ENCODE measurements at regions not wholly inside any gene's neighbourhood (a gene's known extent, or its start where the extent isn't known, plus 50 kb on each side); places are given as distances from the start of the nearest gene placed in this dataset.
"Not testable (repeated sequence)": the region's sequence is repeated elsewhere in the genome, so short reads cannot be mapped to it uniquely, and the experiment has no call there.

DNA sequence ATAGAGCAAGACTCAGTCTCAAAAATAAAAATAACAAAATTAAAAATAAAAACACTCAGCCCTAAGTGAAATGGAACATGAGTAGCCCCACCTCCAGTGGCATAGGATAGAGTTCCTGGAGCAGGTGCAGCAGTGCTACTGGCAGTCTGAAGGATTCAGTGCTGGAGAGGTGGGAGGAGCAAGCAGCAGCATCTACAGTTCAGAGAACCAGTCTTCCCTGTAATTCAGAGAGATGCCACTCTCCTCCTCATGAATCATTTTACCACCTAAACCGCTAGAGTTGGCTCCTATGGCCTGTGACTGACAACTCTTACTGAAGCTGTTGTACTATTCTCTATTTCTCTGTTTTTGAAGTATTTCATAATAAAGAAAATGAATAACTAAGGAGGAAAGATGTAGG lies 56.0 kb upstream of the SMURF2 start:
- no peaks in the 10 kb centered on the region for H3K9me2 ChIP-seq (ENCODE audit: low read depth, low read length)
- TF ChIP-seq EZH2 (IDR thresholded peaks at IDR 0.05; ENCODE audit: borderline replicate concordance, low read length) (no peak), CTCF (IDR thresholded peaks at IDR 0.05; ENCODE audit: low read length) (no peak)
- no peak overlapping the region for H3K27ac ChIP-seq (ENCODE audit: low read depth, low read length, poor library complexity, severe bottlenecking)
- no peak overlapping the region for H2AFZ ChIP-seq (ENCODE audit: low read length)
- no peak overlapping the region for H3K4me3 ChIP-seq (ENCODE audit: low read depth, low read length, poor library complexity, severe bottlenecking)
- H3K9me3 ChIP-seq (ENCODE audit: low read length) = no peaks in the 10 kb centered on the region
- H4K20me1 ChIP-seq (ENCODE audit: insufficient read depth, low read length) = no peaks in the 10 kb centered on the region
- no peak overlapping the region for H3K9ac ChIP-seq (ENCODE audit: low read length)
- no peak overlapping the region for H3K4me2 ChIP-seq (ENCODE audit: low read length)
- no peaks in the 10 kb centered on the region for H3K79me2 ChIP-seq (ENCODE audit: insufficient read depth, low read length)
- H3K27me3 ChIP-seq (ENCODE audit: insufficient read depth, low read length) = no peaks in the 10 kb centered on the region
- no peaks in the 10 kb centered on the region for H3K36me3 ChIP-seq (ENCODE audit: insufficient read depth, low read length)
- no peaks in the 10 kb centered on the region for H3K4me1 ChIP-seq (ENCODE audit: insufficient read depth, low read length, severe bottlenecking)
- H3F3A ChIP-seq (ENCODE audit: insufficient read depth, low read length) = no peaks in the 10 kb centered on the region

- H3K4me2 ChIP-seq (ENCODE audit: low read length); H3F3A ChIP-seq (ENCODE audit: insufficient read depth, low read length): not testable (repeated sequence)
These were observed 54.4 kb upstream of the SMURF2 start for GRCh38 chr17:64716496-64716895.

DNA sequence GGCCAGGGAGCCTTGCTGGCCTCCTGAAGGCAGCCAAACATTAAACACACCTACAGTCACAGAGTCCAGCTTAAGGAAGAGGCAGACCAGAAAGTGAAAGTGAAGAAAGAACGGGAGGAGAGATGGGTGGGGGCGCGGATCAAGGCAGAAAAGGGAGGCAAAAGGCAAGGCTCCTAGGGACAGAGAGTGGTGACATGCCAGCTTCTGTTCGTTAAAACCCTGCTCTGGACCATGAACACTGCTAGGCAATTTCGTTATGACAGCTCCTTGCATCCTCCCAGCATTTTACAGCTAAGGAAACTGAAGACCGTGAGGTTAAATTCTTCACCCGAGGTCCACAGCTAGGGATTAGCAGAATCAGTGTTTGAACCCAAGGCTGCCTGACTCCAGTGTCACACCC lies 51.7 kb upstream of the SMURF2 start:
- not testable (repeated sequence) for H3K4me3 ChIP-seq (ENCODE audit: low read depth, low read length, poor library complexity, severe bottlenecking); H3K79me2 ChIP-seq (ENCODE audit: insufficient read depth, low read length); H3K27me3 ChIP-seq (ENCODE audit: insufficient read depth, low read length); H3K27ac ChIP-seq (ENCODE audit: low read depth, low read length, poor library complexity, severe bottlenecking); H3F3A ChIP-seq (ENCODE audit: insufficient read depth, low read length); H4K20me1 ChIP-seq (ENCODE audit: insufficient read depth, low read length); H3K4me1 ChIP-seq (ENCODE audit: insufficient read depth, low read length, severe bottlenecking); H3K9me2 ChIP-seq (ENCODE audit: low read depth, low read length); H3K36me3 ChIP-seq (ENCODE audit: insufficient read depth, low read length); H3K9me3 ChIP-seq (ENCODE audit: low read length); H3K9ac ChIP-seq (ENCODE audit: low read length); H2AFZ ChIP-seq (ENCODE audit: low read length)
- peak overlapping the region; percentile 39; the same call in 1 of the 2 replicates for H3K4me2 ChIP-seq (ENCODE audit: low read length)

More at GRCh38 chr17:64716496-64716895, 54.4 kb upstream of the SMURF2 start:
- H3K27me3 ChIP-seq (ENCODE audit: insufficient read depth, low read length); H4K20me1 ChIP-seq (ENCODE audit: insufficient read depth, low read length); H3K27ac ChIP-seq (ENCODE audit: low read depth, low read length, poor library complexity, severe bottlenecking); H2AFZ ChIP-seq (ENCODE audit: low read length); H3K9me3 ChIP-seq (ENCODE audit: low read length); H3K9me2 ChIP-seq (ENCODE audit: low read depth, low read length); H3K9ac ChIP-seq (ENCODE audit: low read length); H3K4me3 ChIP-seq (ENCODE audit: low read depth, low read length, poor library complexity, severe bottlenecking); H3K4me1 ChIP-seq (ENCODE audit: insufficient read depth, low read length, severe bottlenecking); H3K36me3 ChIP-seq (ENCODE audit: insufficient read depth, low read length); H3K79me2 ChIP-seq (ENCODE audit: insufficient read depth, low read length): not testable (repeated sequence)

- H2AFZ ChIP-seq (ENCODE audit: low read length); H3K79me2 ChIP-seq (ENCODE audit: insufficient read depth, low read length): not testable (repeated sequence)
These were observed 50.6 kb upstream of the SMURF2 start for GRCh38 chr17:64712557-64713351.

More at GRCh38 chr17:64712557-64713351, 50.6 kb upstream of the SMURF2 start:
- H3K36me3 ChIP-seq (ENCODE audit: insufficient read depth, low read length); H3K4me2 ChIP-seq (ENCODE audit: low read length); H3K4me3 ChIP-seq (ENCODE audit: low read depth, low read length, poor library complexity, severe bottlenecking); H3K27me3 ChIP-seq (ENCODE audit: insufficient read depth, low read length); H3K9me2 ChIP-seq (ENCODE audit: low read depth, low read length); H4K20me1 ChIP-seq (ENCODE audit: insufficient read depth, low read length); H3K9me3 ChIP-seq (ENCODE audit: low read length); H3K4me1 ChIP-seq (ENCODE audit: insufficient read depth, low read length, severe bottlenecking); H3F3A ChIP-seq (ENCODE audit: insufficient read depth, low read length); H3K27ac ChIP-seq (ENCODE audit: low read depth, low read length, poor library complexity, severe bottlenecking); H3K9ac ChIP-seq (ENCODE audit: low read length): not testable (repeated sequence)
